GM12891 (cell line): ENCODE measurements at regions not wholly inside any gene's neighbourhood (a gene's known extent, or its start where the extent isn't known, plus 50 kb on each side); places are given as distances from the start of the nearest gene placed in this dataset.

Source experiments
- PAX5 ChIP-seq: IDR thresholded peaks from 2 replicates; pipeline ENCODE4 v1.6.1; 2011; ENCODE audit warnings: low read length, moderate library complexity, mild to moderate bottlenecking; ENCODE audit not compliant: insufficient read depth, severe bottlenecking
- POLR2A ChIP-seq: IDR thresholded peaks from 2 replicates; pipeline ENCODE4 v1.6.1; 2011; ENCODE audit warnings: low read depth, low read length, control low read depth
- POLR2AphosphoS5 ChIP-seq: IDR thresholded peaks from 2 replicates; pipeline ENCODE4 v1.6.1; 2011; ENCODE audit warnings: low read depth, low read length, control low read depth
- POU2F2 ChIP-seq: IDR thresholded peaks from 2 replicates; pipeline ENCODE4 v1.6.1; 2011; ENCODE audit warnings: low read depth, mild to moderate bottlenecking, control low read depth, low read length, moderate library complexity
- SPI1 ChIP-seq: IDR thresholded peaks from 2 replicates; pipeline ENCODE4 v1.6.1; 2011; ENCODE audit warnings: low read depth, low read length, control low read depth
- TAF1 ChIP-seq: IDR thresholded peaks from 2 replicates; pipeline ENCODE4 v1.6.1; 2011; ENCODE audit warnings: low read depth, low read length, control low read depth

DNA sequence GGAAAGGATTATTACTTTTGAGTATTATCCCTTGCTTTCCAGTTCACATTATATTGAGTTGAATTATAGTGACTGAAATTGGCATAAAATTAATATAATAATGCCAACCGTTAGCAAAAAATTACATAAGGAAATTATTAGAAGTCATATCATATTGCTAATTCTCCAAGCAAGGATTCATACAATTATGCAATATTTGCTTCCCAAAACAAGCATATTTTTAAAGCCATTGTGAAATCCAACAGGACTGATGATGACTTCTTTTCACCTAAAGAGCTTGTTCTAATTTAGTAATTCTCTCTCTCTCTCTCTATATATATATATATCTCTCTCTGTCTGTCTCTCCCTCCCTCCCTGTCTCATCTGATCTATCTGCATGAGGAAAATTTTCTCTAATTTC, 283.5 kb downstream of the DSEL start:
- TF ChIP-seq POLR2A (no peak), POLR2AphosphoS5 (no peak), TAF1 (no peak), SPI1 (no peak), POU2F2 (no peak), PAX5 (no peak)
